ENCODE measurements at regions not wholly inside any gene's neighbourhood (a gene's known extent, or its start where the extent isn't known, plus 50 kb on each side); places are given as distances from the start of the nearest gene placed in this dataset.
A peak's percentile ranks its signal among the peaks of the same experiment; 100 is the strongest.
"Not testable (repeated sequence)": the region's sequence is repeated elsewhere in the genome, so short reads cannot be mapped to it uniquely, and the experiment has no call there.

DNA sequence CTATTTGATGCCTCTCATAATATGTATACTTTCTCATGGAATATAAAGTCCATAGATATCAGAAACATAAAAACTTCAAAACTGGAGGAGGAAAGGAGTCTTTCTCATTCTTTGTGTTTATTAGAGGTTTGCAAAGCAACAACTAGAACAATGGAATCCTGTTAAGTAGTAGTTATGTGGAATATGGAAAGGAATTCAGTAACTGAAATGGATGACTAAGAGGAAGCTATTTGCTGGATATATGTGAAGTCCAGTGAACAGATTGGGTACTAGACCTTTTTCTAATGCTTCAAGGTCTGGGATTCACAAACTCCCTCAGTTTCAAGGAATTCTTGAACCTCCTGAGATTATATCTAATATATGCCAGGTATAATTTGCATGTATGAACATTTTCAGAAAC lies 353.6 kb upstream of the FANCL start:
- TF ChIP-seq CTCF (IDR thresholded peaks at IDR 0.05; ENCODE audit: poor library complexity, severe bottlenecking): no peak
- no peak overlapping the region for H3K4me3 ChIP-seq (ENCODE audit: low read length)
- H3K36me3 ChIP-seq (ENCODE audit: insufficient read depth, low read length): no peaks in the 10 kb centered on the region
- no peaks in the 10 kb centered on the region for H3K27me3 ChIP-seq (ENCODE audit: insufficient read depth, low read depth, low read length)
- no peaks in the 10 kb centered on the region for H4K20me1 ChIP-seq (ENCODE audit: insufficient read depth)
- H3K79me2 ChIP-seq (replicated peaks; ENCODE audit: insufficient read depth, low read length): no peaks in the 10 kb centered on the region
- no peak overlapping the region for H3K4me2 ChIP-seq (ENCODE audit: low read length)
- no peak overlapping the region for H2AFZ ChIP-seq (ENCODE audit: low read depth, low read length)
- no peaks in the 10 kb centered on the region for H3F3A ChIP-seq (ENCODE audit: insufficient read depth, low read length, poor library complexity, severe bottlenecking)
- no peak overlapping the region for H3K9ac ChIP-seq (ENCODE audit: low read length)
- no peaks in the 10 kb centered on the region for H3K9me3 ChIP-seq (ENCODE audit: low read length)
- H3K27ac ChIP-seq (ENCODE audit: low read length): no peak overlapping the region
- no peaks in the 10 kb centered on the region for H3K9me2 ChIP-seq (ENCODE audit: insufficient read depth, low read length)

GRCh38 chr2:58594175-58594574 lies 353.1 kb upstream of the FANCL start:
- H3K36me3 ChIP-seq (ENCODE audit: insufficient read depth, low read length): no peaks in the 10 kb centered on the region
- H3K9me2 ChIP-seq (ENCODE audit: insufficient read depth, low read length): no peaks in the 10 kb centered on the region
- H3K4me2 ChIP-seq (ENCODE audit: low read length): no peak overlapping the region
- no peaks in the 10 kb centered on the region for H3K79me2 ChIP-seq (replicated peaks; ENCODE audit: insufficient read depth, low read length)
- no peak overlapping the region for H3K27ac ChIP-seq (ENCODE audit: low read length)
- no peak overlapping the region for H3K9ac ChIP-seq (ENCODE audit: low read length)
- no peaks in the 10 kb centered on the region for H3K9me3 ChIP-seq (ENCODE audit: low read length)
- H2AFZ ChIP-seq (ENCODE audit: low read depth, low read length): no peak overlapping the region
- no peaks in the 10 kb centered on the region for H3K27me3 ChIP-seq (ENCODE audit: insufficient read depth, low read depth, low read length)
- TF ChIP-seq EP300 (conservative IDR thresholded peaks at IDR 0.05; ENCODE audit: poor library complexity, severe bottlenecking) (no peak), MXI1 (conservative IDR thresholded peaks at IDR 0.05; ENCODE audit: poor library complexity, severe bottlenecking) (no peak), EZH2 (IDR thresholded peaks at IDR 0.05; ENCODE audit: borderline replicate concordance, insufficient read depth, low read length, poor library complexity, severe bottlenecking) (no peak), POLR2AphosphoS5 (IDR thresholded peaks at IDR 0.05) (no peak), SMC3 (conservative IDR thresholded peaks at IDR 0.05; ENCODE audit: poor library complexity) (no peak)
- H3F3A ChIP-seq (ENCODE audit: insufficient read depth, low read length, poor library complexity, severe bottlenecking): no peaks in the 10 kb centered on the region
- H4K20me1 ChIP-seq (ENCODE audit: insufficient read depth): no peaks in the 10 kb centered on the region
- H3K4me3 ChIP-seq (ENCODE audit: low read length): no peak overlapping the region

- not testable (repeated sequence) for H3K4me3 ChIP-seq (ENCODE audit: low read length); H3K4me2 ChIP-seq (ENCODE audit: low read length)
Observed at GRCh38 chr2:58586178-58586577, 345.1 kb upstream of the FANCL start.

DNA sequence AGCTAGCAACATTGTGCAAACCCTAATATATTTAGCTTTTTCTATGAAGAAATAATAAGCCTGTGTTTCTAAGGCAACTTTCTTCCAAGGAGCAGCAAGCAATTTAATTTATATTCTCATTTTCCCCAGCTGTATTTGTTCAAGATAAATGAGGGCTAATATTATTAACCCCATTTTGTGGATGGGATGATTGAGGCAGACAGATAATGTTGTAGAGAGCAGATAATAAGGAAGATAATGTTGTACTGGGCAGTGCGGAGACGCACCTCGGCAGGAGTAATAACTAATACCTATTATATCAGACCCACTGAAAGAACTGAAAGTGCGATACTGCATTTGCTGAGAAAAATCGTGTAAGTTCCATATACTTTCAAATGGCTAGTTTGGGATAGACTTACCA lies 344.1 kb upstream of the FANCL start:
- Histone ChIP-seq H3K9ac (ENCODE audit: low read length) (no peak overlapping the region), H4K20me1 (ENCODE audit: insufficient read depth) (no peaks in the 10 kb centered on the region), H3K27me3 (ENCODE audit: insufficient read depth, low read depth, low read length) (no peaks in the 10 kb centered on the region), H3K4me3 (ENCODE audit: low read length) (peak overlapping the region; percentile 40), H3K9me3 (ENCODE audit: low read length) (no peaks in the 10 kb centered on the region), H3K79me2 (replicated peaks; ENCODE audit: insufficient read depth, low read length) (no peaks in the 10 kb centered on the region), H3K36me3 (ENCODE audit: insufficient read depth, low read length) (no peaks in the 10 kb centered on the region), H2AFZ (ENCODE audit: low read depth, low read length) (no peak overlapping the region), H3K4me2 (ENCODE audit: low read length) (peak overlapping the region; percentile 85), H3K27ac (ENCODE audit: low read length) (peak overlapping the region; percentile 71), H3F3A (ENCODE audit: insufficient read depth, low read length, poor library complexity, severe bottlenecking) (no peaks in the 10 kb centered on the region), H3K9me2 (ENCODE audit: insufficient read depth, low read length) (no peaks in the 10 kb centered on the region)
- no peak for TF ChIP-seq POLR2AphosphoS5 (IDR thresholded peaks at IDR 0.05)
- no peak for TF ChIP-seq EZH2 (IDR thresholded peaks at IDR 0.05; ENCODE audit: borderline replicate concordance, insufficient read depth, low read length, poor library complexity, severe bottlenecking)
- no peak for TF ChIP-seq SMC3 (conservative IDR thresholded peaks at IDR 0.05; ENCODE audit: poor library complexity)
- no peak for TF ChIP-seq CTCF (IDR thresholded peaks at IDR 0.05; ENCODE audit: poor library complexity, severe bottlenecking)
- TF ChIP-seq, protein P1, sequence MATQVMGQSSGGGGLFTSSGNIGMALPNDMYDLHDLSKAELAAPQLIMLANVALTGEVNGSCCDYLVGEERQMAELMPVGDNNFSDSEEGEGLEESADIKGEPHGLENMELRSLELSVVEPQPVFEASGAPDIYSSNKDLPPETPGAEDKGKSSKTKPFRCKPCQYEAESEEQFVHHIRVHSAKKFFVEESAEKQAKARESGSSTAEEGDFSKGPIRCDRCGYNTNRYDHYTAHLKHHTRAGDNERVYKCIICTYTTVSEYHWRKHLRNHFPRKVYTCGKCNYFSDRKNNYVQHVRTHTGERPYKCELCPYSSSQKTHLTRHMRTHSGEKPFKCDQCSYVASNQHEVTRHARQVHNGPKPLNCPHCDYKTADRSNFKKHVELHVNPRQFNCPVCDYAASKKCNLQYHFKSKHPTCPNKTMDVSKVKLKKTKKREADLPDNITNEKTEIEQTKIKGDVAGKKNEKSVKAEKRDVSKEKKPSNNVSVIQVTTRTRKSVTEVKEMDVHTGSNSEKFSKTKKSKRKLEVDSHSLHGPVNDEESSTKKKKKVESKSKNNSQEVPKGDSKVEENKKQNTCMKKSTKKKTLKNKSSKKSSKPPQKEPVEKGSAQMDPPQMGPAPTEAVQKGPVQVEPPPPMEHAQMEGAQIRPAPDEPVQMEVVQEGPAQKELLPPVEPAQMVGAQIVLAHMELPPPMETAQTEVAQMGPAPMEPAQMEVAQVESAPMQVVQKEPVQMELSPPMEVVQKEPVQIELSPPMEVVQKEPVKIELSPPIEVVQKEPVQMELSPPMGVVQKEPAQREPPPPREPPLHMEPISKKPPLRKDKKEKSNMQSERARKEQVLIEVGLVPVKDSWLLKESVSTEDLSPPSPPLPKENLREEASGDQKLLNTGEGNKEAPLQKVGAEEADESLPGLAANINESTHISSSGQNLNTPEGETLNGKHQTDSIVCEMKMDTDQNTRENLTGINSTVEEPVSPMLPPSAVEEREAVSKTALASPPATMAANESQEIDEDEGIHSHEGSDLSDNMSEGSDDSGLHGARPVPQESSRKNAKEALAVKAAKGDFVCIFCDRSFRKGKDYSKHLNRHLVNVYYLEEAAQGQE (IDR thresholded peaks at IDR 0.05; ENCODE audit: borderline replicate concordance): no peak
- no peak for TF ChIP-seq RAD21 (conservative IDR thresholded peaks at IDR 0.05)
- TF ChIP-seq TAF1 (IDR thresholded peaks at IDR 0.05; ENCODE audit: low read depth): no peak
- no peak for TF ChIP-seq EP300 (conservative IDR thresholded peaks at IDR 0.05; ENCODE audit: poor library complexity, severe bottlenecking)
- TF ChIP-seq MXI1 (conservative IDR thresholded peaks at IDR 0.05; ENCODE audit: poor library complexity, severe bottlenecking): no peak

More at GRCh38 chr2:58586178-58586577, 345.1 kb upstream of the FANCL start:
- not testable (repeated sequence) for H3K9ac ChIP-seq (ENCODE audit: low read length); H3K9me3 ChIP-seq (ENCODE audit: low read length); H3K9me2 ChIP-seq (ENCODE audit: insufficient read depth, low read length); H4K20me1 ChIP-seq (ENCODE audit: insufficient read depth); H3K27ac ChIP-seq (ENCODE audit: low read length); H3F3A ChIP-seq (ENCODE audit: insufficient read depth, low read length, poor library complexity, severe bottlenecking); H2AFZ ChIP-seq (ENCODE audit: low read depth, low read length); H3K36me3 ChIP-seq (ENCODE audit: insufficient read depth, low read length); H3K27me3 ChIP-seq (ENCODE audit: insufficient read depth, low read depth, low read length); H3K79me2 ChIP-seq (replicated peaks; ENCODE audit: insufficient read depth, low read length)
